ENCODE measurements at regions not wholly inside any gene's neighbourhood (a gene's known extent, or its start where the extent isn't known, plus 50 kb on each side); places are given as distances from the start of the nearest gene placed in this dataset.

GRCh38 chr14:87045956-87046355 lies 947.0 kb downstream of the GALC start:
- no peak for TF ChIP-seq CTCF (IDR thresholded peaks at IDR 0.05)
- TF ChIP-seq POLR2A (IDR thresholded peaks at IDR 0.05), result no peak

Measured in esophagus squamous epithelium (tissue), 4 donors.